Lung (tissue), 11 donors: ENCODE measurements at regions not wholly inside any gene's neighbourhood (a gene's known extent, or its start where the extent isn't known, plus 50 kb on each side); places are given as distances from the start of the nearest gene placed in this dataset.

Source experiments
- ATAC-seq: fragments of 200-7000 bp; cut with Tn5 transposase; one replicate; pipeline ENCODE4 v1.9.1; 2020; ENCODE audit warnings: moderate number of reproducible peaks; ENCODE audit not compliant: insufficient read depth, low FRiP score
- DNase-seq, 3 donors: peaks; one replicate each; pipeline ENCODE4 v3.0.0-alpha.2; 2013 to 2017
- H3K27ac ChIP-seq, 2 donors: one replicate each; pipeline ENCODE4 v1.5.1; 2013; ENCODE audit warnings: mild to moderate bottlenecking in 2 of 2, moderate library complexity in 2 of 2, control low read depth in 1 of 2, inconsistent platforms in 1 of 2, low read depth in 1 of 2, low read length in 1 of 2
- H3K27me3 ChIP-seq, 3 donors: one replicate each; pipeline ENCODE4 v1.5.1; 2013; ENCODE audit warnings: low read length in 2 of 3; ENCODE audit not compliant: control insufficient read depth in 3 of 3, insufficient read depth in 3 of 3
- H3K36me3 ChIP-seq, 4 donors: one replicate each; pipeline ENCODE4 v1.5.1; 2013; ENCODE audit warnings: low read length in 4 of 4, mild to moderate bottlenecking in 1 of 4, moderate library complexity in 1 of 4; ENCODE audit not compliant: control insufficient read depth in 4 of 4, insufficient read depth in 4 of 4
- H3K4me1 ChIP-seq, 5 donors: one replicate each; pipeline ENCODE4 v1.5.1; 2013; ENCODE audit warnings: low read length in 5 of 5, mild to moderate bottlenecking in 2 of 5, moderate library complexity in 1 of 5; ENCODE audit not compliant: control insufficient read depth in 5 of 5, insufficient read depth in 5 of 5
- H3K4me3 ChIP-seq: one replicate; pipeline ENCODE4 v1.5.1; 2013; ENCODE audit warnings: mild to moderate bottlenecking, control low read depth, moderate library complexity
- H3K9ac ChIP-seq, 2 donors: one replicate each; pipeline ENCODE4 v1.5.1; 2013; ENCODE audit warnings: low read length in 2 of 2, control low read depth in 1 of 2; ENCODE audit not compliant: insufficient read depth in 1 of 2
- H3K9me3 ChIP-seq, 4 donors: one replicate each; pipeline ENCODE4 v1.5.1; 2013; ENCODE audit warnings: low read length in 3 of 4, mild to moderate bottlenecking in 1 of 4, moderate library complexity in 1 of 4; ENCODE audit not compliant: control insufficient read depth in 4 of 4, insufficient read depth in 3 of 4
- CTCF ChIP-seq: IDR thresholded peaks from 2 replicates; pipeline ENCODE4 v1.5.1; 2012; ENCODE audit warnings: mild to moderate bottlenecking; ENCODE audit errors: control extremely low read depth, extremely low read depth
- WGBS, 2 donors: extraction: QIAGEN DNeasy Blood & Tissue Kit; methylation state at CpG; one replicate each; pipeline ENCODE4 v1.1.7; 2013; 5-methylcytosine and 5-hydroxymethylcytosine counted together
- donor health status: control.
- donor health status: control.
- donor health status: Bipolar disorder and iron deficiency.
- donor health status: healthy.
- donor health status: DM: yes; HTN: yes; CAD: no.

- H3K27ac ChIP-seq: no peak overlapping the region
- H3K27me3 ChIP-seq: no peaks in the 10 kb centered on the region
- H3K36me3 ChIP-seq: no peaks in the 10 kb centered on the region
- no peak for ATAC-seq
- WGBS, 2 donors: 94 to 95% methylated on average over 2 of the region's 2 CpGs
- no peaks in the 10 kb centered on the region for H3K9me3 ChIP-seq
- no peak for TF ChIP-seq CTCF
- H3K4me1 ChIP-seq: no peaks in the 10 kb centered on the region
- no peak overlapping the region for H3K9ac ChIP-seq
- no peak for DNase-seq
- no peak overlapping the region for H3K4me3 ChIP-seq
These were observed 57.9 kb upstream of the FGGY start for GRCh38 chr1:59238993-59239392.

DNA sequence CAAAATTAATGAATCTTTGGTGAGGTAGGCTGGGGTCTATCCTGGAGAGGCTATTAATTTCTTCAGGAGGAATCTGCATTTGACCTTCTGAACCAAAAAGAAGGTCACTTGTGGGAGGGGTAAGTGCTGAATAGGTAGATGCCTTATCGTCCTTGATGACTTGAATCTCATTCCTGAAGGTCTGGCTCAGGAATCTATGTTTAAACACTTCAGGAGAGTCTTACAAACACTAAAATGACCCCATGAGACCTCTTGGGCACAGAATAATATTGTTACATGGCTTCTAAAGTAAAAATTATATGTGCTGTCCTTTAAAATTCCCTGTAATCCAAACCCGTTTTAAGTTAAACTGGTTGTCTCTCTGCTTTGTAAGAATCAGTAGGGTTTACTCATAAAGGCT lies 55.0 kb upstream of the FGGY start:
- Histone ChIP-seq H3K27me3 (no peaks in the 10 kb centered on the region), H3K9ac (no peak overlapping the region), H3K27ac (no peak overlapping the region), H3K4me3 (no peak overlapping the region), H3K9me3 (no peaks in the 10 kb centered on the region), H3K4me1 (no peaks in the 10 kb centered on the region), H3K36me3 (no peaks in the 10 kb centered on the region)
- WGBS, 2 donors: 62 to 68% methylated on average over 2 of the region's 2 CpGs
- DNase-seq: no peak
- ATAC-seq: peak; percentile 19
- TF ChIP-seq CTCF: no peak

- Histone ChIP-seq H3K27ac (no peak overlapping the region), H3K9me3 (no peaks in the 10 kb centered on the region), H3K27me3 (no peaks in the 10 kb centered on the region), H3K4me3 (no peak overlapping the region), H3K36me3 (no peaks in the 10 kb centered on the region), H3K4me1 (no peaks in the 10 kb centered on the region), H3K9ac (no peak overlapping the region)
- TF ChIP-seq CTCF: no peak
- DNase-seq: no peak
- ATAC-seq: peak; percentile 19
- WGBS, 2 donors: 70 to 86% methylated on average over 2 of the region's 2 CpGs
These were observed 54.5 kb upstream of the FGGY start for GRCh38 chr1:59242370-59242769.

GRCh38 chr1:59243550-59243949 lies 53.3 kb upstream of the FGGY start:
- Histone ChIP-seq H3K36me3 (no peaks in the 10 kb centered on the region), H3K4me3 (no peak overlapping the region), H3K27me3 (no peaks in the 10 kb centered on the region), H3K4me1 (no peaks in the 10 kb centered on the region), H3K9me3 (no peaks in the 10 kb centered on the region), H3K27ac (no peak overlapping the region), H3K9ac (no peak overlapping the region)
- ATAC-seq (no peak), DNase-seq (no peak)
- TF ChIP-seq CTCF: no peak
